ENCODE measurements at regions not wholly inside any gene's neighbourhood (a gene's known extent, or its start where the extent isn't known, plus 50 kb on each side); places are given as distances from the start of the nearest gene placed in this dataset.

- no peak for DNase-seq (ENCODE audit: low spot score)
Observed at GRCh38 chr2:41779888-41780287, 267.9 kb upstream of the PKDCC start.

- DNase-seq (ENCODE audit: low spot score): peak; percentile 39
Observed at GRCh38 chr2:41782306-41783158, 265.3 kb upstream of the PKDCC start.

DNA sequence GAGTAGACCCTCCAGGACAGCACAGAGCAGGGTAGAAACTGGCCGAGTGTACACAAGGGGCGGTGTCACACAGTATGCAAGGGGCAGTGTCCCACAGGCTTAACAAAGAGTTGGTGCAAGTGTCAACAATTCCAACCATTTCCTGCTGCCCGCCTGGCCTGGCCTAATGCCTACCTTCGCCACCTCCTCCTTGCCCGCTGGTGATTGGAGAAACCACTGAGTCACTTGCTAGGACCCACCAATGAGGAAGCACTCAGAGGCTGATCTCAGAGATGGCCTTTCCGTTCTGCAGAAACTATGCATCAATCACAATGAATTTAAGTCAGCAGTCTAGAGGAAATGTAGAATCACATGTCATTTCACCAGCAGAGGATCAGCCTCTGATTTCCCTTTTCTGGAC, 263.3 kb upstream of the PKDCC start:
- DNase-seq (ENCODE audit: low spot score): no peak

GRCh38 chr2:41785251-41786022, 262.4 kb upstream of the PKDCC start:
- DNase-seq (ENCODE audit: low spot score): no peak

- DNase-seq (ENCODE audit: low spot score): no peak
Observed at GRCh38 chr2:41791523-41791922, 256.3 kb upstream of the PKDCC start.

DNA sequence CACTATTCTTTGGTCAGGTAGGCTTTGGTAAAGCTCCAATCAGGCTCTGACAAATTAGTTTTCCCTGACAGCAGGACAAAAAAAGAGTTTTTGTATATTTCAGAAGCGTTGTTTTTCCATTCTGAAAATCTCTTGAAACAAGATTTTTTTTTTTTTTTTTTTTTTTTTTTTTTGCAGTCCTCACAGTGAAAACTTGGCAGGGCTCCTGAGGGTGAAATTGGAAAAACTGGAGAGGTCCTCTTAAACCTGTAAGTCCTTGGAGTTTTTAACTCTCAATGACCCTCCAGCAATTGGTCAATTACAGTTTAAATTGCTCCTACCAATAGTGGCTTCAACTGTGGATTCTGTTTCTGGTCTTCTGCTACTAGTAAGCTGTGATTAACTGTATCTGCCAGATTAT, 244.5 kb upstream of the PKDCC start:
- DNase-seq (ENCODE audit: low spot score): no peak

- DNase-seq (ENCODE audit: low spot score): no peak
Observed at GRCh38 chr2:41806286-41806685, 241.5 kb upstream of the PKDCC start.

DNA sequence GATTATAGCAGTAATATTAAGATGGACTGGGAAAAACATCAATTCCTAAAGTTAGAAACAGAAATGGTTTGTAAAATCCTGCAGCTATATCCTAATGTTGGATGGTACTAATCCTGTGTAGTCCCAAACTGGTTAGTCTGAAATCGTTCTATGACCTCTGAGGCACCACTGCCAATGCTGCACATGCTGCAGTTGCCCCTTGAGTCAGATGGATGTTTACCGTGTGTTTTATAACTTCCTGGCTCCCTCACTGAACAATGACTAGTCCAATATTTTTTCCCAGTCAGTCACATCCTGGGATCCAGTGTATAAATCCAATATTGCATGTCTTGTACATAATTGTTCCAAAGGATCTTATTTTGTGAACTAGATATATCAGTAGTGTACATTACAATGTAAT, 226.7 kb upstream of the PKDCC start:
- no peak for DNase-seq (ENCODE audit: low spot score)

- no peak for DNase-seq (ENCODE audit: low spot score)
Observed at GRCh38 chr2:41826921-41827320, 220.9 kb upstream of the PKDCC start.

GRCh38 chr2:41827354-41827971, 220.4 kb upstream of the PKDCC start:
- DNase-seq (ENCODE audit: low spot score): no peak

GRCh38 chr2:41828052-41828643, 219.7 kb upstream of the PKDCC start:
- no peak for DNase-seq (ENCODE audit: low spot score)

- DNase-seq (ENCODE audit: low spot score): no peak
Observed at GRCh38 chr2:41829052-41829451, 218.8 kb upstream of the PKDCC start.

DNA sequence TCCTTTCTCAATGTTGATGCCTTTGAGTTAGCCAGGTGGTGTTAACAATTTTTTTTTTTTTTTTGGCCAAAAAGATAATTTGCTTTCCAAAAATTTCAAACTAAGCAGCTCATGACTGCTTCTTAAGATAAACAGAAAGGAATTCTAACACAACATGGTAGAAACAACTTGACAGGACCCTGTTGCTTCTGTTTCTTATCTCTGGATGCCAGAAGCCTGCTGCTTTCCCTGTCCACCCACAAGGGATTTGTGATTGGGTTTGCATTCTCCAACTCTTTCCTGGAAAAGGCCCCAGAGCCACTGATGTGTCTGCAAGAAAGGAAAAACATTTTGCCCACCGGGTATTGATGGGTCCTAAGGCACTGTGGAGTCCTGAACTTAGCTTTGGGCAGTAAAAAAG, 217.2 kb upstream of the PKDCC start:
- no peak for DNase-seq (ENCODE audit: low spot score)

DNA sequence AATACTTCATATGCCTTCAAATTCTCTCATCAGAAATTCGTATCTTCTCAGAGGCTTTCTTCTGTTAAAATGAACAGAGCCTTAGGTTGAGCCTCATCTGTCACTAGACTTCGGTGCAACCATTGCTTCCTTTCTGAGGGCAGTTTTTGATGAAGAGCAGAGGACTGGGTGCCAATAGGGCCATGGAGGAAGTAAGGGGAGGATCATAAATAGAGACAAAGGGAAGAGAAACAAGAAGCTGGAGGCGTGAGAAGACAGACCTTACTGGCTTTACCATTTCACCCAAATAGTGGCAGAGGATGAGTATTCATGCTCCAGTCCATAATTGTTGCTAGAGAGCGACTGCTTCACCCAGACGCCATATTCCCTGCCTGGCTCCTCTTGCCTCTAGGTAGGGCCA, 215.6 kb upstream of the PKDCC start:
- DNase-seq (ENCODE audit: low spot score): no peak

DNA sequence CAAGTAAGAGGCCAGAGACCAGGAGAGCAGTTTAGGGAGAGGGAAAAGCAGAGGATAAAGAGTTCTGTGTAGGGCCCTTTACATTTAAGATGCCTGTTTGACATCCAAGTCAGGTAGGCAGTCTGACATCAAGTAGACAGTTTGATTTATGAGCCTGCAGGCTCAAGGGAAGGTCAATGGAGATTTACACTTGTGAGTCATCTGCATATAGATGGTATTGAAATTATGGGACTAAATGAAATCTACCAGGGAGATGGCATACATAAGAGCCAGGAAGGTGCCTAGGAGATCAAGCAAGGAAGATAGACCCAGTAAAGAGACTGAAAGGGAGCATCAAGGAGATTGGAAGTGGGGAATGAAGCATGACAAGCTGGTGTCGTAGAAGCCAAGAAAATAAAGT, 212.4 kb upstream of the PKDCC start:
- DNase-seq (ENCODE audit: low spot score): no peak

DNA sequence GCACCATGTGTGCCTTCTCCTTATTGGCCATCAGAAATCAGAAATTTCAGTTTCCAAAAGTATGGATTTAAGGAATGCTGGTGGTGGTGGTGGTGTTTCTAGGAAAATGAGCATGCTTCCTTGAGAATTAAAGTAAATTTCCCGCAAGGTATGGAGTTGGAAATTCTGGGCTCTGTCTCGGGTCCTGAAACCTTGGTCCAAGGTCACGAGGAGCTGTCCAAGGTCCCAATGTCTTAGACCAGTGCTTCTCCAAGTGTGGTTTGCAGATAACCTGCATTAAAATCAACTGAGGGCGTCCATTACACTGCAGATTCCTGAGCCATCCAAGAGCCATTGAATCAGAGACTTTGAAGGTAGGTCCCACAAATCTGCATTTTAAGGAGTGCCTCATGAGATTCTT, 210.9 kb upstream of the PKDCC start:
- DNase-seq (ENCODE audit: low spot score): no peak

GRCh38 chr2:41837610-41838009, 210.2 kb upstream of the PKDCC start:
- DNase-seq (ENCODE audit: low spot score): no peak

- peak; percentile 97 for DNase-seq (ENCODE audit: low spot score)
Observed at GRCh38 chr2:41840702-41841551, 206.9 kb upstream of the PKDCC start.

DNA sequence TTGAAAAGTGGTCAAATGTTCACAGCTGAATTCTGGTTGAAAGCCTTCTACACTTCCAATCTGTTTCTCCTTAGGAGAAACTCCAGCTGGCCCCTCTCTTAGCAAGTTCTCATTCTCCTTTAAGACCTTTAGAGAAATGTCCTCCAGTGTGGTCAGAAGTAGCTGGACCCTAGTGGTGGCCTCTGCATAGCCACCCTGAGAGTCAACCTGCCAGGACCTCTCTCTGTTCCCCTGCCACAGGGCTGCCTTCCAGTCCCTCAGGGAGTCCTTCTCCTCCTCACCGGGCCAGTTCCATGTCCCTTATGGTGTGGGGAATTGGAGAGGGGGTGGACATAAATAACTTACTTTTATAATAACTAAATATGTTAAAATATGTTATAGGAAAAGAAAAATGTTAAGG, 200.9 kb upstream of the PKDCC start:
- DNase-seq (ENCODE audit: low spot score): no peak

DNA sequence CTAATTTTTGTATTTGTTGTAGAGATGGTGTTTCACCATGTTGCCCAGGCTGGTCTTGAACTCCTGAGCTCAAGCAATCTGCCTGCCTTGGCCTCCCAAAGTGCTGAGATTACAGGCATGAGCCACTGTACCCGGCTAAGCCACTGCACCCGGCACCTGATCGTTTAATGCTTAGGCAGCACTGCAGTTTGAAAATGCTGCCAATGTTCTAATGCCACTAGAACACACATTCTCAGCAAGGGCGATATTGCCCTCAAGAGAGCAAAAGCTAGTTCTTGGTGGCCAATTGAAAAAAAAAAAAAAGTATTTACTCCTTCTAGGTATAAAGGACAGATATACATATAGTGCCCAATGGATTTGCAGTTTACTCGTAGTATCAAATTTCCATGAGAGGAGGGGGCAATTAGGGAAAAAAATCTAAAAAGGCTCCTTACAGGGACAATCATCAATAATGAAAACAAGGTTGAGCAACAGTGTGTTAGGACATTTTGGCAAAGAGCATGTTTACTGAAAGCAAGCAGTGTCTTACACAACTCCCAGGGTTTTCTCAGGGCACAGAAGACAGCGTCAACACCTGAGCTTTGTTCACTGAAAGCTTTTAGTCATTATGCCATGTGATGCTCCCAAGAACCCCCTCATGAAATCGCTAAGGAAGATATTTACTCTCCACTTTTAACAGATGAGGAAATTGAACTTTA, 199.9 kb upstream of the PKDCC start:
- no peak for DNase-seq (ENCODE audit: low spot score)

DNA sequence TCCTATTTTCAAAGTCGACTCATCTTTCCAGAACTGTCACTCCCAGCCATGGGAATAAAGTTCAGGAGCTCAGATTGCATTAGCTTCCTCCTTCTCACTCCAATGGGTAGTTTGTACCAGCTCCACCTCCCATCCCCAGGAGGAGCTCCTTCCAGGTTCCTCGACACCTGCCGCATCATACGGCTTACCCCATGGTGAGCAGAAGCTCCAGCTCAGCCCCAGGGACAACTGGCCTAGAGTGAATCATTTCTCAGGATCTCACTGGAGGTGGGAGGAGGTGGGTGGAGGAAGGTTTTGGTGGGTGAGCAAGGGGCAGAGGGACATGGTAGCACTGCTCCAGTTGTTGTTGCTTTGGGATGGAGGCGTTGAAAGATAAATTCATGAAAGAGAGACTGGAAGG, 196.3 kb upstream of the PKDCC start:
- DNase-seq (ENCODE audit: low spot score): no peak

Data from putamen (tissue), 1 donor.